Heart left ventricle (tissue), 13 donors: ENCODE measurements at regions not wholly inside any gene's neighbourhood (a gene's known extent, or its start where the extent isn't known, plus 50 kb on each side); places are given as distances from the start of the nearest gene placed in this dataset.

ENCODE experiments used
- POLR2A ChIP-seq, 2 donors: fragments of 450-650 bp; IDR thresholded peaks; one replicate each; pipeline ENCODE4 v1.6.1; 2017; ENCODE audit warnings: antibody characterized with exemption in 2 of 2, mild to moderate bottlenecking in 2 of 2, moderate library complexity in 2 of 2
- TF ChIP-seq, protein P1 (sequence below), 12 donors: fragments of 200-600 bp; sonication (generic) in 4 of 12; IDR thresholded peaks; one replicate each; pipeline versions ENCODE4 v1.5.0 to v1.8.0; 2018 to 2022; ENCODE audit warnings: antibody characterized with exemption in 12 of 12, mild to moderate bottlenecking in 5 of 12
- donor health status: ischemic (EF 13 %, LVEDD 7.1; RV severe dilation, severe dysfunction).
- donor health status: DM: no; HTN: yes; CAD: no.
- donor health status: DM: no; HTN: no; CAD: no.
- donor health status: ischemic (EF 25% LVEDD 6.9; RV normal size, moderate dysfunction).
- donor health status: ischemic (EF 25% LVEDD 5.7; RV mildly dilated, moderate dysfunction).
- donor health status: ischemic (EF 35%, LVEDD 5.7; RV mildly dilated, moderate dysfunction).
- donor health status: nonischemic (EF 11% LVEDD 7.7; RV severe dilation, severe dysfunction).
- donor health status: DM: yes; HTN: yes; CAD: no.
- donor health status: PGD.
- donor health status: ischemic (EF 29% LVEDD 5.4; RV normal size, mild dysfunction).
- donor health status: nonischemic (EF 23%, LVEDD 6.1; RV moderate dilation, normal function).

DNA sequence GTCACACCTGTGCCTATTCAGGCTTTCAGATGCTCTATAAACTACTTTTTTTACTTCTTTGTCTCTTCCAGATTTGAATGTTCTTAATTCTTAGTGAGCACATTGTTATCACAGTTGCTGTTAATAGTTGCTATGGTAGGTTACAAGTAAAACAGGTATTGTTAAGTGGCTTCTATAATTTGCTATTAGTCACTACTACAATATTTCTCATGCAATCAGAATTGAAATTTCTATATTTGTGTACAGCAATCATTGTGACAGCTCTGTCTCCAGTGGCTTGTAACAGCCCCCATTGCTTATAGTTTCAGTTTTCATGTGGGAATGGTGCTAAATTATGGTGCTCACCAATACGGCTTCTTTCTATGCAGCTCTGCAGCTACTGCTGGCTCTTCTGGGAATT, 318.4 kb upstream of the GOLIM4 start:
- TF ChIP-seq, protein P1, sequence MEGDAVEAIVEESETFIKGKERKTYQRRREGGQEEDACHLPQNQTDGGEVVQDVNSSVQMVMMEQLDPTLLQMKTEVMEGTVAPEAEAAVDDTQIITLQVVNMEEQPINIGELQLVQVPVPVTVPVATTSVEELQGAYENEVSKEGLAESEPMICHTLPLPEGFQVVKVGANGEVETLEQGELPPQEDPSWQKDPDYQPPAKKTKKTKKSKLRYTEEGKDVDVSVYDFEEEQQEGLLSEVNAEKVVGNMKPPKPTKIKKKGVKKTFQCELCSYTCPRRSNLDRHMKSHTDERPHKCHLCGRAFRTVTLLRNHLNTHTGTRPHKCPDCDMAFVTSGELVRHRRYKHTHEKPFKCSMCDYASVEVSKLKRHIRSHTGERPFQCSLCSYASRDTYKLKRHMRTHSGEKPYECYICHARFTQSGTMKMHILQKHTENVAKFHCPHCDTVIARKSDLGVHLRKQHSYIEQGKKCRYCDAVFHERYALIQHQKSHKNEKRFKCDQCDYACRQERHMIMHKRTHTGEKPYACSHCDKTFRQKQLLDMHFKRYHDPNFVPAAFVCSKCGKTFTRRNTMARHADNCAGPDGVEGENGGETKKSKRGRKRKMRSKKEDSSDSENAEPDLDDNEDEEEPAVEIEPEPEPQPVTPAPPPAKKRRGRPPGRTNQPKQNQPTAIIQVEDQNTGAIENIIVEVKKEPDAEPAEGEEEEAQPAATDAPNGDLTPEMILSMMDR (IDR thresholded peaks at IDR 0.05), result no peak
- no peak for TF ChIP-seq POLR2A (IDR thresholded peaks at IDR 0.05)
